ENCODE measurements at regions not wholly inside any gene's neighbourhood (a gene's known extent, or its start where the extent isn't known, plus 50 kb on each side); places are given as distances from the start of the nearest gene placed in this dataset.

DNA sequence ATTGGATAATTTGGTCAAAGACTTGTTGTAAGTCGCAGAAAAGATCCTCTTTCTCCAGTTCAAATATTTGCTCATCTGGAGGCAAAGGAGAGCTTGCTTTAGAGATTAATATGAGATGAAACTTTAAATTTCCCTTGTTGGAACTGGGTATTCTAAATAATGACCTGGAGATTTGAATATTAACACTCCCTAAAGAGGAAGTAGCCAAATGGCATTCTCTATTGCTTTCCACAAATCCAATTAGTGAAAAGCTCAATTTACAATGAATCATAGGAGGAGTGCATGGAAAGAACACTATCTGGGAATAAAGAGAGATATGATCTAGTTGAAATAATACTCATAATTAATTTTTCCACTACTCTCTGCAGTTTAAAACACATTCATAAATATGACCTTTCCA, 641.6 kb upstream of the TENM4 start:
- DNase-seq = no peak

- DNase-seq = no peak
Observed at GRCh38 chr11:80077113-80077512, 636.3 kb upstream of the TENM4 start.

DNA sequence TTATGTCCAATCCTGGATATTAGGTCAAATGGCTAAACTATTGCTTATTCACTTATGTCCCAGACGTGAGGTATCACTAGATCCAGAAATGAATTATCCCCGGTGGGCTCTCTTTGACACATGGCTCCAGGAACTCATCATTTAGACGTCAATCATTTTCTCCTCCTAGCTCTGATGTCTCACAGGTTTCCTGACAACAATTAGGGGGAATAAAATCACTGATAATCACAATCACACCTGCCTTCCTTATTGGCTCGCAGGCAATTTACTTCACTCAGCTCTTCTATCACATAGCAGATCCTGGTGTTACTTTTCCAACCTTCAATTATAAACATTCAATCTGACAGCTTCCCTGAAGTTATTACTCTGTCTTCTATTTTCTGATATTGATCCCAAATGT, 634.0 kb upstream of the TENM4 start:
- no peak for DNase-seq

- DNase-seq = no peak
Observed at GRCh38 chr11:80066291-80066690, 625.5 kb upstream of the TENM4 start.

DNA sequence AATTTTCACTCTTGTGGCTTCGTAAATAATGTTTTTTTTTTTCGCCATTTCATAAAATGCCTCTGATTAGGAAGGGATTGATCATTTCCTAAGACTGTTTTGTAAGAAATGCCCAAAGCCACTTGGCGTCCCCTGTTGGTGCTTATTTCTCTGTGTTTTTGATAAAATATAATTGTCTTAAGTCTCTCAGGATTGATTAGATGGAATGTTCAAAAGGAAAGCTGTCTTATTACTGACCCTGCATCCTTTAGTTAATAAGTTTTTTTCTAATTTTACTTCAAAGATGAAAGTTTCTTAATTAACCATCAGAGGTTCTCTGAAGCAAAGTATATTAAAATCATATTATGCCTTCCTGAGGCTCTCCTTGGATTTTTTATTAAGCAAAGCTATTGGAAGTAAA, 624.3 kb upstream of the TENM4 start:
- DNase-seq = no peak

DNA sequence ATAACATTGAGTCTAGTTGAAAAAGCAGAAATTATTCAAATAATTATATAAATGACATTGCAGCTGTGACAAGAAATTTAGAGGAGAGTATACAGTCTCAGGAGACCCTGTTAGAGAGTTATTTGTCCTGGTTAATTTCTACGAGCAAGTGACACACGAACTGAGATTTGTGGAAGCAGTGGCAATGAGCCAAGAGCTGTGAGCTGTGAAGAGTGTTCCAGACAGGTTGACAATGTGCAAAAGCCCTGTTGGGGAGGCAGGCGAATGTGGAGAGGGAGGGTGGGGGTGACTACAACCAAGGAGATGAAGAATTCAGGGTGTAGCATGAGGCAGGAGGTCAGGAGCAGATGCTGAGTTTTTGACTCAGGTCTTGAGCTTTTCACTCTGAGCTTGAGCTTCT, 620.2 kb upstream of the TENM4 start:
- no peak for DNase-seq

DNA sequence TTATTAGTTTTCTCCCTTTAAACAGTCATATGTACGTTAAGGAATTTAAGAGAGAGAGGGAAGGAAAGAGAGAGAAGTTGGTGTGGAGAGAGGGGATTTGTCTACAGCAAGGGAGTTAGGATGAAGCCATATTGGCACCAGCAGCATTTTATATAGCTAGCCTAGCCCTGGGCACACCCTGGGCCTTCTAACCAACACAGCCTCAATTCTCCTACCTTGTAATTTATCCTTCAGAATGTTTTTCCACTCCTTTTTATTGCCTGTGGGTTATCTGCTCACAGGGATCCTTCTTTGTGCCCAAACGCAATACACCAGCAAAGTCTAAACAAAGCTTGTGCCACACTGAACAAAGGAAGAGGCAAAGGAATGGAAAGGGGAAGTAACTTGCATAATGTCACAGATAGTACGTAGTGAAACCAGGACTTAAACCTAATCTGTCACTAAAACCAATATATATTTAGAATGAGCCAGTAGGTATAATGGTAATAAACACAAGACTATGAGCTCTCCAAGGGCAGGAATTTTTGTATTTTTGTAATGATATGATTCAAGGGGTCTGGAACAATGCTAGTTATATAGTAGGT, 613.8 kb upstream of the TENM4 start:
- DNase-seq = no peak

DNA sequence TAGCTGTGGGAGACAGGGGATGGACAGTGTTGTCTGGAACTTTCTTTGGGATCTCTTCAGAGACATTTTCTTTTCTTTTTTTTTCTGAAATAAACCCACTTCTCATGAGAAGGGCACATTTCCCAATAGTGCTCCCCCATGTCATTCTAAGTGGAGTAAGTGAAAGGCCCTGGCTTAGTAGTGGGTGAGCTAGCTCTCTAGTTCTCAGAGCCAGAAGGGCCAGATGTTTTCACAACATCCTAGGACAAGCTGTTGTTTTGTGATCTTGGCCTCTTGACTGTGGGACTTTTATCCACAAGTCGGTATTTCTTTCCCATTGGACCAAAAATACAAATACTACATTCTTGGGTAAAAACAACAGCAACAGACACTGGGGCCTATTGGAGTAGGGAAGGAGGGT, 607.7 kb upstream of the TENM4 start:
- no peak for DNase-seq

- DNase-seq = no peak
Observed at GRCh38 chr11:80041136-80042000, 600.5 kb upstream of the TENM4 start.

- DNase-seq = no peak
Observed at GRCh38 chr11:80034801-80035200, 594.0 kb upstream of the TENM4 start.

GRCh38 chr11:80031014-80031600, 590.3 kb upstream of the TENM4 start:
- DNase-seq = no peak

GRCh38 chr11:80028998-80029397, 588.2 kb upstream of the TENM4 start:
- no peak for DNase-seq

DNA sequence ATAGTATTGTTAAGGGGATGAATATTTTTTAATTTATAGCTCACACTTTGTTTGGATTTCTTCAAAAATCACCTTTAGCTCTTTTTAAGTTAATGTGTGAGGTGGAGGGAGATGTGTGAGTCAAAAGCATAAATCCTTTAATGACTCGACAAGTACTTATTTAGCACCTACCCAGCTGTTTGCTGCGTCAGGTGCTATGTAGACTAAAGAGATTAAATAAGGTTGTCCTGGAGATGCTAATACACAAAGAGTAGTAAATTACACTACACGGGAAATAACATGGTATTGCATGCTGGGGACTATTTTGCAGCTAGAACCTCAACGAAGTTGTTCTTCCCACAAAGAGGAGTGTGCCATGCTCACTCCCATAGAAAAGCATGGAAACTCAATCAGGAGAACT, 583.3 kb upstream of the TENM4 start:
- DNase-seq = no peak

GRCh38 chr11:80023386-80023785, 582.6 kb upstream of the TENM4 start:
- no peak for DNase-seq

DNA sequence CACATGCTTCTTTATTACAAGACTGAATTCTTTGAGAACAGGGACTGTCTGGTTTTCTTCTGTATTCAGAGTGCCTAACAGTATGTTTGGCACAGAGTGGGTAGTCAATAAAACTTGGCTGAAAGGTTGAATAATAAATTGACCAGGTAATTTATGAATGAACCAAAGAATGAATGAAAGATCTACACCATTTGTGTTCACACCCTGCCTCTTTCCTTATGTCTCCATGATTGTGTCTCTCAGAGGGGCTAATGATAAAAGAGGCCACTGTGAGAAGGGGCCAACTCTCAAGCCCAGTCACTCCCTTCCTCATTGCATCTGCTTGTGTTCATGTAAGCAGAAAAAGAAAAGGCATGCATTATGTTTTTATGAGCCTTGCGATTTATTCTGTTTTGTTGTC, 569.7 kb upstream of the TENM4 start:
- DNase-seq = no peak

- DNase-seq = no peak
Observed at GRCh38 chr11:80009081-80009480, 568.3 kb upstream of the TENM4 start.

- no peak for DNase-seq
Observed at GRCh38 chr11:80007616-80008015, 566.8 kb upstream of the TENM4 start.

DNA sequence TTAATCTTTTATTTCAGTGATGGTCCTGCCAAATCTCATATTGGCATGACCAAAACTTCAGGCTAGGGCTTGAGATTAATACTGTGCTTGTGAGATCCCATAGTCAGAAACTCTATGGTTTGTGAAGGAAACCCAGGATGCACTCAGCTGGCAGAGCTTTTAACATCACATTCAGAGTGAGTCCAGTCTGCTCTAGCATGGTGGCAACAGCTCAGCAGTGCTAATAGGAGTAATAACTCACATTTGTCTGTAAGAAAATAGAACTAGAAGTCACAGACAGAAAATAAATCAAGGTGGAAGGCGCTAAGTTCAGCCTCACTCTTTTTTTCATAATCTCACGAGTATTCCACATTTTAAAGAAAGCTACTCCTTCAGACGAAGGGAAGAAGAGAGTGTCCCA, 549.3 kb upstream of the TENM4 start:
- DNase-seq = no peak

GRCh38 chr11:79982185-79982584, 541.4 kb upstream of the TENM4 start:
- no peak for DNase-seq

DNA sequence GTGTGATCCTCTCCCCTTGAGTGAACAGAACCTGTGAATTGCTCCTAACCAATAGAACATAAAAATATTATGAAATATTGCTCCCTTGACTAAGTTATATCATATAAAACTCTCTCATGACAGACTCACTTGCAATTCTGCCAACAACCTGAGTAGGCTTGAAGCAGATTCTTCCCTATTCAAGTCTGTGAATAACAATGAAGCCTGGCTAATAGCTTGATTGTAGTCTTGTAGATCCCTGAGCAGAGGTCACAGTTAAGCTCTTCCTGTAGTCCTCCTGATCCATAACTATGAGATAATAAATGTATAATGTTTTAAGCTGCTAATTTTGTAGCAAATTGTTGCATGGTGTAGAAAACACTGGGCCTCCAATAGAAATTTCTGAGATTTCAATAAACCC, 540.1 kb upstream of the TENM4 start:
- DNase-seq = no peak

DNA sequence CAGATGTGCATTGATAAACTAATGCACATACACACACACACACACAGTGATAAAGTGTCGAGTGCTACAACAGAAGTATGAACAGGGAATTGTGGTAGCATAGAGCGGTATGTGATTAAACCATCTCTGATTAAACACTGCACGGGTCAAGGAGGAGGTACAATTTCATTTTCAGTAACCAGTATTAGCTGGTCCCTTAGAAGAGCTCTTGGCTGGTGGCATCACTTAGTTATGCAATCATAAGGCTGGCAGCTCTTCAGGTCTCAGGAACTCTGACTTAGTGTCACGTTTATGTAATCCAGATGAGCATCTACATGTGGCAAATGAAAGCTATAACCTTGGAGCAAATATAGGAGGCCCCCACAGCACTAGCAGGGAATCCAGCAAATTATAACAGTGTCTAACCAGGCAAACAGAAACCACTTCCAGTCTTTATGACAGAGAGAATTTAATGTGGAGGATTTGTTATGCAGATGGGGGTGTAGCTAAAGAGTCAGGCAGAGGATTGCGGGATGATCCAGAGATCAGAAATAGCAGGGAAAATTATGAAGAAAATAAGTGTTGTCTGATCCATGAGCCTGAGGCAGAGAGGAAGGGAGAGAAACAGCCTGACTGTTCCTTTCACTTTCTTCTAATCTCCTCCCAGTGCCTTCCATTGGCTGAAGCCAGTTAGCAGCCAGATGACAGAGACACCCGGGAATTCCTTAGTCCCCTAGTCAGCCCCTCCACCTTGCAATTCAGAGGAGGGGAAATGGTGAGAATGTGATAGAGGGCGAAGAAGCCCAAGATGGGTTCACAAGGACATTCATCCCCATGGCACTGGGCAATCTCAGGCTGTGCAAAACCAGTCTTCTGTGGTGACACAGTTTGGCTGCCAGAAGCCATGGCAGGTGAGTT, 533.1 kb upstream of the TENM4 start:
- DNase-seq = no peak

GRCh38 chr11:79971255-79971654, 530.4 kb upstream of the TENM4 start:
- DNase-seq = no peak

DNA sequence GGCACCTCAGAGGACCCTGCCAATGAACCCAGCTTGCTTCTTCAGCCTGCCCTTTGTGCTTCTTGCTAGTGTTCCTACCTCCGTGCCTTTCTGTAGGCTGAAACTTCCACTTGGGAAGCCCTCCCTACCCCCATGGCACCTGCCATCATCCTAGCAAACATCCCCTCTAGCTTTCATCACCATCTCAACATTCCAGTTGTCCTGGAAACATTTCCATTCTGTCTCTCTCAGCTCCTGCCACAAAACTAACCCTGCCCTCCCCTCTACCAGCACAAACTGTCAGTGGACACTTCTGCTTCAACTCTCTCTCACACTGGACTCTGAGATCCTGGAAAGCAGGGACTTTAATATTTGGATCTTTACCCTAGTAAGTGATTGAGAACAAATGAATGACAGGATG, 525.8 kb upstream of the TENM4 start:
- DNase-seq = no peak

All from NCI-H1048 (cell line).